ENCODE measurements at regions not wholly inside any gene's neighbourhood (a gene's known extent, or its start where the extent isn't known, plus 50 kb on each side); places are given as distances from the start of the nearest gene placed in this dataset.

DNA sequence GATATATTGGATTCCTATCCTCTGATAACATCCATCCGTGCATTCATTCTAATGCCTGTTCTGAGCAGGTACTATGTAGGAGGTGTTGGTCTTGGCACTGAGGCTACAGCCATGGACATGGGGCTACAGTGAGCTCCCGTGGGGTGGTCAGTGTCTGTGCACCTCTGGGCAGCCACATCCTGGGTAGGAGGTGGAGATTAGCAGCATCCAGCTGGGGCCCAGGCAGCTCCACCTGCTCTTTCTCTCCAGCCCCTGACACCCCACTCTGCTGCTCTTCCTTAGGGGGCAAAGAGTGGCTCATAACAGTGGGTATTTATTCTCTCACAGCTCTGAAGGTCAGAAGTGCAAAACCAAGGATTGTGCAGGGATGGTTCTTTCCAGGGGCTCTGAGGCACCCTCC lies 292.0 kb upstream of the SFSWAP start:
- WGBS, 2 experiments (ENCODE audit: extremely low coverage in 1 of 2, insufficient coverage in 1 of 2, insufficient read length in 1 of 2, insufficient replicate concordance in 2 of 2, low coverage in 1 of 2, low lambda C conversion rate in 2 of 2, missing lambda C conversion rate in 1 of 2): 80% methylated on average over 2 of the region's 2 CpGs; no CpG with 5 or more reads in 1 of the 2 experiments
- no peak overlapping the region for H3K18ac ChIP-seq (ENCODE audit: extremely low read depth, low read length)
- H2BK15ac ChIP-seq (ENCODE audit: low read length): no peak overlapping the region
- no peaks in the 10 kb centered on the region for H4K20me1 ChIP-seq (replicated peaks in 1 of 2; ENCODE audit: control insufficient read depth in 1 of 2, insufficient read depth in 2 of 2, low read length in 2 of 2)
- no peak overlapping the region for H3K4me3 ChIP-seq (ENCODE audit: extremely low read depth in 1 of 4, insufficient read depth in 2 of 4, low read depth in 3 of 4, low read length in 4 of 4)
- no peak overlapping the region for H4K5ac ChIP-seq (ENCODE audit: insufficient read length, low read depth, low read length)
- no peak overlapping the region for H3K23ac ChIP-seq (ENCODE audit: insufficient read length)
- no peak overlapping the region for H4K8ac ChIP-seq (ENCODE audit: extremely low read depth, insufficient read depth, low read length)
- H3K4ac ChIP-seq (replicated peaks; ENCODE audit: insufficient read length, low read depth, low read length): no peak overlapping the region
- DNase-seq (ENCODE audit: low read depth in 1 of 2, low spot score in 2 of 2) (no peak), FAIRE-seq (no peak)
- H3K79me1 ChIP-seq (ENCODE audit: low read depth, low read length): no peaks in the 10 kb centered on the region
- ChIA-PET CTCF (ENCODE audit: partially characterized antibody) (interaction anchor here (0.7 to 1.3 kb wide), 2 partner anchors 10 to 12 kb away, joined by 3 read pairs; no protein-coding TSS in a partner anchor), POLR2A (ENCODE audit: partially characterized antibody) (no interaction called here)
- no peaks in the 10 kb centered on the region for H3K27me3 ChIP-seq (replicated peaks in 1 of 4; ENCODE audit: control insufficient read depth in 3 of 4, extremely low read depth in 1 of 4, insufficient read depth in 3 of 4, low read length in 3 of 4)
- H3K4me1 ChIP-seq (replicated peaks in 1 of 4; ENCODE audit: control insufficient read depth in 3 of 4, insufficient read depth in 4 of 4, low read length in 3 of 4): no peaks in the 10 kb centered on the region
- H2AFZ ChIP-seq (ENCODE audit: low read length): no peak overlapping the region
- peaks cover 14 to 16% of the 10 kb centered on the region in 2 experiments for H3K9me3 ChIP-seq (ENCODE audit: insufficient read depth in 2 of 2, low read depth in 1 of 2, low read length in 1 of 2)
- H2BK20ac ChIP-seq (ENCODE audit: low read length): no peak overlapping the region
- no peak overlapping the region for H3K4me2 ChIP-seq (ENCODE audit: insufficient read depth in 1 of 2, low read depth in 2 of 2, low read length in 2 of 2)
- H3K56ac ChIP-seq (replicated peaks; ENCODE audit: insufficient read length, low read depth, low read length): no peak overlapping the region
- H3K9ac ChIP-seq (replicated peaks in 1 of 4; ENCODE audit: extremely low read depth in 1 of 4, low read depth in 3 of 4, low read length in 3 of 4): no peak overlapping the region
- H4K91ac ChIP-seq (replicated peaks; ENCODE audit: insufficient read length, low read length): no peak overlapping the region
- H3K79me2 ChIP-seq (ENCODE audit: control insufficient read depth in 1 of 2, insufficient read depth in 2 of 2, low read length in 2 of 2): no peaks in the 10 kb centered on the region
- H3K14ac ChIP-seq (ENCODE audit: insufficient read length): no peak overlapping the region
- no peak overlapping the region for H2BK12ac ChIP-seq (ENCODE audit: low read depth, low read length)
- H2BK120ac ChIP-seq (replicated peaks; ENCODE audit: low read depth, low read length): no peak overlapping the region
- no peak overlapping the region for H2BK5ac ChIP-seq (ENCODE audit: low read depth, low read length)
- no peaks in the 10 kb centered on the region; the same call in 1 of the 2 replicates for H3K23me2 ChIP-seq (ENCODE audit: low read depth, low read length)
- TF ChIP-seq POU5F1 (IDR thresholded peaks at IDR 0.05; ENCODE audit: low read depth, low read length) (no peak), TAF1 (IDR thresholded peaks at IDR 0.05; ENCODE audit: low read depth, low read length) (no peak), TBP (IDR thresholded peaks at IDR 0.05; ENCODE audit: low read depth, low read length) (no peak), RFX5 (IDR thresholded peaks at IDR 0.05; ENCODE audit: borderline replicate concordance, low read depth, low read length) (no peak), SP4 (IDR thresholded peaks at IDR 0.05; ENCODE audit: low read length) (no peak), RXRA (IDR thresholded peaks at IDR 0.05; ENCODE audit: insufficient read depth, low read depth, low read length) (no peak), SUZ12 (IDR thresholded peaks at IDR 0.05; ENCODE audit: low read length) (no peak), YY1 (IDR thresholded peaks at IDR 0.05; ENCODE audit: low read depth, low read length) (no peak), JUN (IDR thresholded peaks at IDR 0.05; ENCODE audit: low read depth, low read length) (no peak)
- TF ChIP-seq, protein P1, sequence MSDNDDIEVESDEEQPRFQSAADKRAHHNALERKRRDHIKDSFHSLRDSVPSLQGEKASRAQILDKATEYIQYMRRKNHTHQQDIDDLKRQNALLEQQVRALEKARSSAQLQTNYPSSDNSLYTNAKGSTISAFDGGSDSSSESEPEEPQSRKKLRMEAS (IDR thresholded peaks at IDR 0.05): no peak
- TF ChIP-seq, protein P2, sequence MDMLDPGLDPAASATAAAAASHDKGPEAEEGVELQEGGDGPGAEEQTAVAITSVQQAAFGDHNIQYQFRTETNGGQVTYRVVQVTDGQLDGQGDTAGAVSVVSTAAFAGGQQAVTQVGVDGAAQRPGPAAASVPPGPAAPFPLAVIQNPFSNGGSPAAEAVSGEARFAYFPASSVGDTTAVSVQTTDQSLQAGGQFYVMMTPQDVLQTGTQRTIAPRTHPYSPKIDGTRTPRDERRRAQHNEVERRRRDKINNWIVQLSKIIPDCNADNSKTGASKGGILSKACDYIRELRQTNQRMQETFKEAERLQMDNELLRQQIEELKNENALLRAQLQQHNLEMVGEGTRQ (IDR thresholded peaks at IDR 0.05; ENCODE audit: low read length): no peak
- TF ChIP-seq, protein P3, sequence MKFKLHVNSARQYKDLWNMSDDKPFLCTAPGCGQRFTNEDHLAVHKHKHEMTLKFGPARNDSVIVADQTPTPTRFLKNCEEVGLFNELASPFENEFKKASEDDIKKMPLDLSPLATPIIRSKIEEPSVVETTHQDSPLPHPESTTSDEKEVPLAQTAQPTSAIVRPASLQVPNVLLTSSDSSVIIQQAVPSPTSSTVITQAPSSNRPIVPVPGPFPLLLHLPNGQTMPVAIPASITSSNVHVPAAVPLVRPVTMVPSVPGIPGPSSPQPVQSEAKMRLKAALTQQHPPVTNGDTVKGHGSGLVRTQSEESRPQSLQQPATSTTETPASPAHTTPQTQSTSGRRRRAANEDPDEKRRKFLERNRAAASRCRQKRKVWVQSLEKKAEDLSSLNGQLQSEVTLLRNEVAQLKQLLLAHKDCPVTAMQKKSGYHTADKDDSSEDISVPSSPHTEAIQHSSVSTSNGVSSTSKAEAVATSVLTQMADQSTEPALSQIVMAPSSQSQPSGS (IDR thresholded peaks at IDR 0.05; ENCODE audit: low read length): no peak
- H3K27ac ChIP-seq (ENCODE audit: low read depth, low read length): no peak overlapping the region
- H3K36me3 ChIP-seq (ENCODE audit: control insufficient read depth in 2 of 4, insufficient read depth in 4 of 4, low read length in 3 of 4): no peaks in the 10 kb centered on the region
- H2AK5ac ChIP-seq (ENCODE audit: low read depth, low read length): no peak overlapping the region

Data from H1 (cell line).